Putamen (tissue), 1 donor: ENCODE measurements at regions not wholly inside any gene's neighbourhood (a gene's known extent, or its start where the extent isn't known, plus 50 kb on each side); places are given as distances from the start of the nearest gene placed in this dataset.

Experiments
- DNase-seq: peaks from one replicate; pipeline ENCODE4 v3.0.0-alpha.2; 2016; ENCODE audit warnings: low spot score

DNA sequence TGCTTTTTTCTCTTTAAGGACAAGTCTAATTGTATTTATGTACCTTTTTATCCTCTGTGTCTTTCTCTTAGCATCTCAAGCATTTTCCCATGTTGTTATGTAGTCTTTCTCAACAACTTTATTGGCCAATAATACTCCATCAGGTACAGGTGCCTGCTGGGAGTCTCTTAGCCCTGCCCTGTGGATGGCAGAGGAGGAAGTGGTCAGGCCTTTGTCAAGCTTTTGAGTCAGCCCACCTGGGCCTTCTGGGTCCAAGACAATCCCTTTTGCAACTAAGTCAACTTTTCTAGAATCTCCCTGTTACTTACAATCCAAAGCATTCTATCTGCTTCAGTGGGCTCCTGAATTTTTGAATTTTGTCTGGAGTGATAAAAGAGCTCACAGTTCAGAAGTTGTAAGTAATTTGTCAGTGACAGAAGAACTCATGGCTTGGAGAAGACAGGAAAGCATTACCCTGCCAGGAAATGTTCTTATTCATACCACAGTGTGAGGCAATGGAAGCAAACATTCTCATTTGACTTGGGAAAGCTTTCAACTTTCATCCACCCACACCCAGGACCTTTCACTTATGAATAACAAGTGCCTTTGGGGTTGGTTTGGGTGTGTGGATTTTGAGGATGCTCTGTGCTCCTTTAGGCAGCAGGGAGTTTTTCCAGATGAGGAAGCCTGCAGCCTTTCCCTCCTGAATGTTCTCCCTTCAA lies 200.0 kb upstream of the S1PR3 start:
- DNase-seq: no peak

DNA sequence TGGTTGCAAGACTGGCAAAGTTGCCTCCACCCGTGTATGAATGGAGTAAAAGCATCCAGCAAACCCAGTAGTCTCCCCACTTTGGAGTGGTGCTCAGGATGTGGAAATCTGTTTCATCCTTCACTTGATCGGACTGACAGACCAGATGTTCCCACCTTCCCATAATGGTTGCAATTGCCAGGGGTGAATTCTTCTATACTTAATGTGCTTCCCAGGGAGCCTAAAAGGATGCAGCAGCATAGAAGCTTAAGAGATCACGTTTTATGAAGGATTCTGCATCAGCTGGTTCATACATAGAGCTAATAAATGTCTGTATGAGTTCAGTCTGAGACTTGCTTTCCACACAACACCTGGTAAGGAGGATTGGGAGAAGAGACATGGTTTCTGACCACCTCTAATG lies 198.8 kb upstream of the S1PR3 start:
- no peak for DNase-seq

DNA sequence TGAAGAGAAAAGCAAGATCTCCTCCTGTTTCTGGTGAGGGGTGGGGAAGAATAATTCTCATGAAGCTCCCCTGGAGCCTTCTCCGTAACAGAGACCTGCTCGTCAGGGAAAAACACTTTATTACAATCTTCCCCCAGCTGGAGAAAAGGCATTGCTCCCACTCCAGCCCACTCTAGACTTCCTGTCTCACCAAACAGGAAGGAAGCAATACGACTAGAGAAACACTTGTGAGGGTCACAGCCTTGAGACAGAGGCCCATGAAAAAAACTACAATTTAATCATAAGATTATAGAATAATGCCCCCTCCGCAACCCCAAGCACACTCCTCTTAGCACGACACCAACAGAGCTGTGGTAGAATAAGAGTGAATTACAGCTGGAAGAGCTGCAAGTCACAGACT lies 197.2 kb upstream of the S1PR3 start:
- no peak for DNase-seq

DNA sequence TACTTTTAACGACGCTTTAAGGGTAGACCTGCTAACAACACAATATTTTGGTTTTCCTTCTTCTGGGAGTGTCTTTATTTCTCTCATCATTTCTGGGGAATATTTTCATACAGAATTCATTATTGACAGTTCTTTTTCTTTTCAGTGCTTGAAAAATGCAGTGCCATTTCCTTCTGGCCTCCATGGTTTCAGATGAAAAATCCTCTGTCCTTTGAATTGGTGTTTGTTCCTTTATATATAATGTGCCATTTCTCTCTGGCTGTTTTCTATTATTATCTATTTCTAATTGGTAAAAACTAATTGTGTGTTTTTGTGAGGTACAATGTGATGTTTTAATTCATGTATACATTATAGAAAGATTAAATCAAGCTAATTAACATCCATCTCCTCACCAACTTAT lies 194.3 kb upstream of the S1PR3 start:
- no peak for DNase-seq

DNA sequence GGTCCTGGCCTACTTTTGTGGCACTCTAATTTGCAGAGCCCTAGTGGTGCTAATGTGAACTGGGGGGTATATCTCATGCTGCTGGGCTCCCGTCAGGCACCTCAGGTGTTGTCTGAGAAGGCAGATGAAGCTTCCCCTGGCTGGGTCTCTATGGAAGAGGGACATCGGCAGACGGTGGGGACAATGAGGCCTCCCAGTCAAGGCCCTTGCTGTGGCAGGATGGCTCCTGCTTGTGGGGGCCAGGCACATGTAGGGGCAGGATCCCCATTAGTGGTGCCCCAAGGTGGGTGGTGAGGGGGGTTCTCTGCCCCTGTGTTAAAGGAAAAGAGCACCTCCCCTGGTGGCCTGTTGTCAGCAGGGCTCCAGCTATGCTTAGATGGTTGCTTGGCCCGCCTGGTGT lies 192.8 kb upstream of the S1PR3 start:
- no peak for DNase-seq

DNA sequence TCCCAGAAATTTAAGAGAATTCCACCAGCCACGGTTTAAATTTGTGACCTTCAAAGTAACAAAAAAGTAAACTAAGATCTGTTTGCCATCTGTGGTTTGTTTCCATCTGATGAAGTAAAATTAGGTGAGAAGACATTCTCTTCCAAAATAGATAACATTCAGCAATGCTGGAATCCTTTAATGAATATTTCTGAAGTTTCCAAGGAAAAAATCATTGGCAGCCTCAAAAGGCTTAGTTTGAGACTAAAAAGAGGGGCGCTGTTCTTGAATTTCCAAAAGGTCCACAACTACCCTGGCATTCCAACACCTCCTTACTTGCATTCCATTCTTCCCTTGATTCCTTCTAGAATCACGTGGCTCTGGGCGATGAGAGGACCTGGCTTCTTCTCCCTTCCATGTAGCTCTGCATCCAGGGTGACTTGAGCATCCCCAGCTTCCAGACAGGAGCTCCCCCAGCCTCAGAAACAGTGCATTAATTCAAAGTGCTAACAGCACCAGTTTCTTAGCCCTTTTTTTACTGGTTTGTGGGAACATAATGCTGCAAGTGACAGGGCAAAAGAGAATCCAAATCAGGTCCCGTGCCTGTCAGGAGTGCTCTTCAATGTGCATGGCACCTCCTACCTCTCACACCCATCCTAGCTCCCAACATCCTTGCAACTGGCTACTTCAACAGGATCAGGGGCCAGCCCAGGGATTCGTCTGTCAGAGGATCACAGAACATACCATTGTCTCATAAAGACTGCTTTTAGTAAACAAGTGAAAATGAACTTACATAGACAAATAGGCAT lies 191.5 kb upstream of the S1PR3 start:
- no peak for DNase-seq

DNA sequence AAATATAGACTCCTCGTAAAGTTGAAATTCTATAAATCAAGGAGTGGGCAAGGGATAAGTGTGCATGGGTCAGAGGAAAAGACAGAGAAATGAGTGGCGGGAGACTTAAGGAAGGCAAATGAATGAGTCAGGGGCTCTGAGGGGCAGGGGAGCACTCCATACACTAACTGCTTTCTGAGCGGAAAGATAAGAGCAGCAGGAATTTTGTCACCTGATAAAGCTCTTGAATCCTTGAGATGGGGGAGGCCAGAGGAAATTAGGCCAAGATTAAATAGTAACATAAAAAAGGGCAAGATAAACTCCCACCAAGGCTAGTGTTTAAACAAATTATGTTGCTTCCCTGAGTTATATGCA lies 191.0 kb upstream of the S1PR3 start:
- DNase-seq: no peak

DNA sequence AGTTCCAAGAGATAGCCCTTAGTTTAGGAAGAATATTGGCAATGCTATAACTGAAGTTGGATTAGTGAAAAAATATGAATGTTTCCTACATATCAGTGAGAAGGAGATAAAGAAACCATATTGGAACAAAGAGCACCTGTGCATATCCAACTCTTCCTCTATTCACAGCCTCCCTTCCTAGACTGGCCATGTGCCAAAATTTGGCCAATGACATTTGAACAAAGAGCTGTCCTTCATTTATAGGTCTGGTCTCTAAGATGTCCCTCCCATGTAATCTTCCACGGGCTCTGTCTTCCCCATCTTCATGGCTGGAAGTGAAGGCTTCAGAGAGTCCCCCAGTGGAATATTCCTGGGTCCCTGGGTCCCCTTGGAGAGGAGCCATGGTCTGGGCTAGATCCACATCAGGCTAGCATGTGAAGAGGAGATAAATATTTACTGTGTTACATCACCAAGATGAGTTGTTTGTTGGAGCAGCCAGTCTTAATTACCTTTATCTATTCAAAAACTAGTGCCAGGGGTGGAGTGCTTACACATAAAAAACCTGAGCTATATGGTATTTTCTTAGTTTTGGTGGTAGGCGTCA lies 190.0 kb upstream of the S1PR3 start:
- DNase-seq: no peak

DNA sequence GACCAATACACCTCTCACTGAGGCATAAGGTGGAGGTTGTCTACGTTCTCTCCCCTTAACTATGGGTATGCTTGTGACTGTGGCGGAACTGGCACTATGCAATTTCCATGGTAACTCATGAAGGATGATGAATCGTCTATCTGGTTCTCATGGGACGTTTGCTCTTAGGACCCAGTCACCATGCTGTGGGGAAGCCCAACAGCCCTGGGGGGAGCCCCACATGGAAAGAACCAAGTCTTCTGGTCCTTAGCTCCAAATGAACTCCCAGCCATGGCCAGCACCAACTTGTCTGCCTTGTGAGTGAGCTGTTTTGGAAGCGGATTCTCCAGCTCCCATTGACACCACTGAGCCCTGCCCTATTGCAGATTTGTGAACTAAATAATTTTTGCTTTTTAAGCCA lies 188.7 kb upstream of the S1PR3 start:
- no peak for DNase-seq

DNA sequence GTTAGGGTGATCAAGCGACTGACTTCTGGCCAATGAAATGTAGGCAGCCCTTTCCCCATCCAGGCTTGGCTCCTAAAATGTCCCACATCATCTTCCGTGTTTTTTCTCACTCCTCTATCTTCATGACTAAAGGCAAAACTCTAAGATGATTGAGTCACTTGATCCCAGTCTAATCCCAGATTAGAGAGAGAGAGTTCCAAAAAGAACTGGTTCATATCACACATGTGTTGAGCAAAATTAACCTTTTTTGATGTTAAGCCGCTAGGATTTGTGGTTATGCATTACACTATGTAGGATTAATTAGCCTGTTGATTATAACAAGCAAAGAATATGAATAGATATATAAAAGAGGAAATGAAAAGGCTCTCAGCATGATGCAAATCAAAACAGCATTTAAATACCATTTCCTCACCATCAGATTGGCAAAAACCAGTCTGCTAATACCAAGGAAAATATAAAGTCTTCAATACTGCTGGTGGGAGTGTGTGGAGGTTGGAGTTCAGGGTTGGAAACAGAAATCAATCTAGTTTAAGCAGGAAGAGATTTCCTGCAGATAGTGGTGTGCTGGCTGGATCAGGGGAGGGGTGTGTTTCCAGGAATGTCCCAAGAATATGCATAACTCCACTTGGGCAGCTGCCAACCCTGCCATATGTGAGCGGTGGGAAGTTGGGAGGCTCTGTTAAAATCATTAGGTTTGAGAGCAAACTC lies 187.6 kb upstream of the S1PR3 start:
- DNase-seq: no peak

DNA sequence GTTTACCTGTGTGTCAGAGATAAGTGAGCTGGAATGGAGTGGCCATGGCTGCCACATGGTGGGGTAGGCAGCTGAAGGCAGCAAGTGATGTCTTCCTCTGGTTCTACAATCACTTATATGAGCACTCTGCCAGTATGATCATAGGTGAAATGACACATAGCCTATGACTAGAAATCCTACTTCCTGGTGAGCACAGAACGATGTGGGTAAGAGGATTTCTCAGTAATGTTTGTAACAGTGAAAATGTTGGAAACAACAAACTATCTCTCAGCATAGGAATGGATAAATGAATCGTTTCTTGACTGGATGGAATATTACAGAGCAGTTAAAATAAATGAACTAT lies 187.0 kb upstream of the S1PR3 start:
- DNase-seq: no peak

DNA sequence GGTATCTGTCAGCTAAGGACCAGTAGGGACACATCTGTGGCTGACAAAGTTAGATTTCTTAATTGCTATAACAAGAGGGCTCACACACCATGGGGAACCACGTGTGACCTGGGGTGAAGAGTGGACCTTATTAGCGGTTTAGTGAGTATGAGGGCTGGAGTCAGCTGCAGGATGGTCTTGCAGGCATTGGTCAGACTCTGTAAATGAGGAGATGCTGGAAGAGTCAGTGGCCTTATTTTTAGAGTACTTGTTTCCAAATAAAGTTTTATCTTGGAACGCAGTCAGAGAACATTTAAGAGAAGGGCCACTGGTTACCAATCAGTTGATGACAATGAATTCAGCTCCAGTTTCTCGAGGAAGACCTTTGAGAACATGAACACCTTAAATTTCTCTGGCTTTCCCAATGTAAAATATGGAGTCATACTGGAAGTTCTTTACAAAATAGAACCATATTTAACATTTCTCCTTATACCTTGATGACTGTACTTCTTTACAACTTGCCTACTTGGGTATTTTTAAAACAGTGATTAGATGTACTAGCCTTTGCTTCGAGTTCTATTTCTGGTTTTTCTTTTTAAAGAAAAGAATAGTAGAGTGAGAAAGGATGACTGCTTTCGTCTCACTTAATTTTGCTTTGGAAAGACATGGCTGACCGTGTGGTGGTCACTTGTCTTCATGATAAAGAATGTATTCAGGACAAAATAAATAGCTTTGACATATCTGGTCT lies 185.9 kb upstream of the S1PR3 start:
- DNase-seq: no peak

DNA sequence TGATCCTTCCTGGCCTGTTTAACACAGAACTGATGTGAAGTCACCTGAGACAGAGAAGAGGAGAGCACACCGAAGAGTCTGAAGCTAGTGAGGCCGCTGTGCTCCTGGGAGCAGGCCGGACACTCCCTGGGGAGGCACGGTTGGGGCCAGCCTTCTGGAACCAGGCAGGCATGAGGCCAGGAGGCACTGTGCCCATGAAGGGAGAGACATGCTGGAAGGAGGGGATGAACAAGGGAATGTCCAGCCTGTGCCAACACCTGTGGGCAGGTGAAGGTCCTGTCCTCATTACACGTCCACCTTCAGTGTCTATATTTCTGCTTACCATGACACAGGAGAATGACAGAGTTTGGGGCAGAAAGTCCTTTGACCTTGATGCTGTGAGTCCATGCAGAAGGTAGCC lies 183.8 kb upstream of the S1PR3 start:
- DNase-seq: no peak

DNA sequence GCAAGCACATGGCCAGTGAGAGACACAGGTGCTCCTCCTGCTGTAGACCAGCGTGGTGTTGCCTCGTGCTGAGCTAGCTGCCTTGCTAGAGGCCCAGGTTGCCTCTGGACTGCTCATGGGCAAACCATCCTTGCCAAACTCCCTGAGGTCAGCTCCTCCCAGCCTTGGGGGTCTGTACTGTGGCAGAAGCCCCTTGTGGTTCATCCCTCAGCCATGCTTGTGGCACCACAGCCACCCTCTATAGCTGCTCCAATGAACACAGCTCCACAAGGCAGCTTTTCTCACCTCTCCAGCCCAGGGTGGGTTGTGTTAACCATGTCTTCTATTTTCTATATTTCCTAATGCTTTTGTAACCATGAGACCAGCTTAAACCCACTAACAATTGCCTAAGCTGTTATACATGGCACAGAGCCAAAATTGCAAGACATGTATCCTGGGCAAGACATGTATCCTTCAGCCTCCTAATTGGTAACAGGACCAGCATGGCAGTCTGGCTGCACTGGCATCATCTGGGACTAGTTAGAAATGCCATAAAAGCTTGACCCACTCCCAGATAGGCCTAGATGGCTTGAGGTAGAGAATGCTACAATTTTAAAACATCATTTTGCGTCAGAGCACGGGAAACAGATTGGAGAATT lies 183.1 kb upstream of the S1PR3 start:
- DNase-seq: no peak

DNA sequence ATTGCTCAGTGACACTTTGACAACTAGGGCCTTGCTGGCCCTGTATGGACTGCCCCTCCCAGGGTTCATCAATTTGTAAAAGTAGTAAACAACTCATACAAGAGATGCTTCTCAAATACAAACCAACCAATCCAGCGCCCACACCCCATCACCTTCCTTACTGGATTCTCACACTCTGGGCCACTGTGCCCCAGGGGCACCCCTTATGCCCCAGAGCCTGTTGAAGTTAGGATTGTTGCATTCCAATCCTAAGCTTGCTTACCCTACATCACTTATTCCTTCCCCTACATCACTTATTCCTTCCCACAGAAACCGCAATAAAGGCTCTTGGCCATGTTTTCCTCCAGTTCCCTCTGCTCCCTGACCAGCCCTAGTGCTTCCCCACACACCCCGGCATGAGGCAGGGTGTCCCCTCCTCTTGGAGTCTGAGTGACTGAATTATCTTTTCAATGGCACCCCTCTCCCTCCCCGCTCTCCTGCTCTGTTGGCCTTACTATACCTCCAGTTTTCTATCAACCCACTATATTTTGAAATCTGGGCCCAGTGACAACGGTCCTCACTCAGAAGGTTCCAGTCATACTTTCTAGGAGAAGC lies 182.4 kb upstream of the S1PR3 start:
- DNase-seq: no peak

DNA sequence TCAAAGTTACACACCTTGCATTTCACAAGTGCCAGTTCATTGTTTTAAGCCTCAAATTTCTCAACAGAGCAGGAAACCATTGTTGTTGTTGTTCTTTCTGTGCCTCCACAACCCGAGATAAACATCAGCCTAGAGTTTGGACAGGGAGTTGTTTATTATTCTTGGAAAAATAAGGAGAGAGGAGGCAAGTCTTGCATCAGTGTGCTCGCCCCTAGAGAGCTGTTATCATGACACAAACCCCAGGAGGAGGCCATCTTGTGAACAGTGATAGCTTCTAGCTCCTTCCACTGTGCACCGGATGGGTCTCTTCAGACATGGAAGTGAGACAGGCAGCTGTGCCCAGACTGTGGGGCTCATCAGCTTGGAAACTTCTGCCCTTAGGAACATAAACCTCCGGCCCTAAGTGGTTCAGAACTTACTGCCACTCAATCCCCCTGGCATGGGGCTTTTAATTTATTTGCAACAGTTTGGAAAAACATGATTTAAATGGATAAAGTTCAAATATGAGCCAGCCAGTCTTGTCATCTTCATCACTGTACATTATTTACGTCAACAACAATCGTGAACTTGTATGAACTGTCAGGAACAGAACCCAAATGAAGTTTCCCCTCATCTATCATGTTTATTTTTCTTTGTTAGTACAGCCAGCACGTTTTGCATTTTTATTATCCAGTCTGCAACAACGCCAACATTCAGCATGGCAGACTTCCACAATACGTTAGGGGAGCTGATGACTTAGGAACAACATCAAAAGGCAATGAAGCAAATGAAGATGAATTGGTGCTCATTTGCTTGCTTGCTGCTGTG lies 181.7 kb upstream of the S1PR3 start:
- no peak for DNase-seq

DNA sequence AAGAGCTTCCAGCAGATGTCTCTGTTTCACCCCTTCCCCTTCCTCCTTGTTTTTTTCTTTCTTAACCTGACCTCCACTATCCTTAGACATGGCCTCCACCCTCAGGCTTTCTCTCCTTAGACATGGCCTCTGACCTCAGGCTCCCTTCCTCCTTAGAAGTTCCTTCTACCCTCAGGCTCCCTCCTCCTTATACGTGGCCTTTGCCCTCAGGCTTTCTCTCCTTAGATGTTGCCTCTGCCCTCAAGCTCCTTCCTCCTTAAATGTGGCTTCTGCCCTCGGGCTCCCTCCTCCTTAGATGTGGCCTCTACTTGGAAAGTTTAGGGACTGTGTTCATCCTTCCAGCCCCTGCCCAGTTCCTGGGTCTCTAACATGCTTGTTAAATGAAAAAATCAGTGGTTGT lies 180.4 kb upstream of the S1PR3 start:
- no peak for DNase-seq

DNA sequence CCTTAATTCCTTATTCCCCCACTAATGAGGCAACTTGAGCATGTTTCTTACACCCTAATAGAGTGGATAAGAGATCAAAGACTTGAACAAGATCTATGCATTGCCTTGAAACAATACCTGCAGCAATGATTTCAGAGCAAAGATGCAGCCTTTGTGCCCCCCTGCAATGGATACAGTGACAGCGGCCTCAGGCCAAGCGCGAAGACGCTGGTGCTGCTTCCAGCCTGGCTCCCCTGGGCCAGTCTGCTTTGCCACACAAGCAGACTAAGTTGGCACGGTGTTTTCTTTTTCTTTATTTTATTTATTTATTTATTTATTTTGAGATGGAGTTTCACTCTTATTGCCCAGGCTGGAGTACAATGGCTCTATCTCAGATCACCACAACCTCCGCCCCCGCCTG lies 179.8 kb upstream of the S1PR3 start:
- DNase-seq: no peak

DNA sequence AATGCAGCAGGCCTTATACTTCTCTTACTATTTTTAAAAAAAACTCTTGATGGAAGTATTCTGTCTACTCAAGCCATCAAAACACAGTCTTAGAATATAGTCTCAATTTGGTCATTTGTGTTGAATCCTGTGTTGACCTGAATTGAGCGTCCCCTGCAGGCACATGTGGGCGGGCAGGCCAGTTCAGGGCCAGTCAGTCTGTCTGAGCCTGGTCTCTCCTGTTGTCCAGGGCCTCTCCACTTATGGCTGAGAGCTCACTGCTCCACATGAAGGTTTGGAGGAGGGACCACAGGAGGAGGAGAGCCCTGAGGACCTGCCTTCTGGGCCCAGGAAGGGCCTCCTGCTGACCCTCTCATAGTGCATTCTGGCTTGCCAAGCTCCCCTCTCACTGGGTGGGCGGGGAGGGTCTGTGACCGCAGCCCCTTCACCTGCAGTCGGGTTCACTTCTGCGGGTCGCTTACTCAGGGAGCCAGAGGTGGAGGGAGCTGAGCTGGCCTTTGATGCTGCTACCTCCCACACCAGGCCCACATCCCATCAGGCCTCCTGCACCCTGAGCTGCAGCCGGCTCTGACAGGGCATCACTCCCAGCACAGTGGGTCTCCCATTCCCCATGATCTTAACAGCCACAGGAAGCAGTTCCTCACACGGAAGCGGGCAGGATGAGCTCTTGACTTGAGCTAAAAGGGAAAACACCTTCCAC lies 178.2 kb upstream of the S1PR3 start:
- DNase-seq: no peak

DNA sequence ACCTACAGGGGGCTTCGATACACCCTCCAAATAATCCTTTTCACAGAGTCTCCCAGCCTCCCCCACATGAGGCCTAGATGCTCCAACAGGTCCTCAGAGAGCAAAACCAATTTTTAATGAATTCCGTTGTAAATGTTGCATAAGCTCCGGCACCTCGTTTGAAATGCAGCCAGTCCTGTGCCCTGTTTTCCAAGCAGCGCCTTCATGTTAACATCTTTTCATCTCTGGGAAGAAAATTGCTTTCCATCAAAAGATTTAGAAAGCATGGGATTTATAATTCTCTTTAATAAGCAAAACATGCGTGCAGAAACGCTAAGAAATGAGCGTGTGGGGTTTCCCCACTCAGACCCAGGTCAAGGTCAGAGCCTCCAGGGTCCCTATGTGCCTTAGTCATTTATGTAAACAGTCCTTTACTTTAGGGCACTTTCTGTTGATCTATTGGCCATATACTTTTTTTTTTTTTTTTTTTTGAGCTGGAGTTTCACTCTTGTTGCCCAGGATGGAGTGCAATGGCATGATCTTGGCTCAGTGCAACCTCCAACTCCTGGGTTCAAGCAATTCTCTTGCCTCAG lies 177.5 kb upstream of the S1PR3 start:
- DNase-seq: no peak
